Stimulated activated naive CD4-positive, alpha-beta T cell (primary cell): ENCODE measurements at regions not wholly inside any gene's neighbourhood (a gene's known extent, or its start where the extent isn't known, plus 50 kb on each side); places are given as distances from the start of the nearest gene placed in this dataset.
"Not testable (repeated sequence)": the region's sequence is repeated elsewhere in the genome, so short reads cannot be mapped to it uniquely, and the experiment has no call there.

ENCODE experiments used
- DNase-seq, 6 experiments: peaks; one replicate each; lab custom pipeline; 2025; lab: John Stamatoyannopoulos, UW

- DNase-seq = no peak
Measured at GRCh38 chr3:132084982-132085381, 50.2 kb upstream of the CPNE4 start.

GRCh38 chr3:132087356-132087755 is 52.5 kb upstream of the CPNE4 start:
- DNase-seq = no peak

- DNase-seq = no peak
Measured at GRCh38 chr3:132088291-132088690, 53.5 kb upstream of the CPNE4 start.

- no peak for DNase-seq
Measured at GRCh38 chr3:132090921-132091320, 56.1 kb upstream of the CPNE4 start.

- DNase-seq = no peak
Measured at GRCh38 chr3:132116601-132117000, 81.8 kb upstream of the CPNE4 start.

- DNase-seq = no peak
Measured at GRCh38 chr3:132117642-132118041, 82.8 kb upstream of the CPNE4 start.

GRCh38 chr3:132119531-132119930 is 84.7 kb upstream of the CPNE4 start:
- no peak for DNase-seq

GRCh38 chr3:132124096-132124495 is 89.3 kb upstream of the CPNE4 start:
- DNase-seq = no peak

- DNase-seq = no peak
Measured at GRCh38 chr3:132124651-132125284, 90.0 kb upstream of the CPNE4 start.

GRCh38 chr3:132134611-132135010 is 99.8 kb upstream of the CPNE4 start:
- DNase-seq = no peak

- DNase-seq = no peak
Measured at GRCh38 chr3:132135628-132136333, 101.0 kb upstream of the CPNE4 start.

- DNase-seq = no peak
Measured at GRCh38 chr3:132136334-132136716, 101.5 kb upstream of the CPNE4 start.

GRCh38 chr3:132136902-132137301 is 102.1 kb upstream of the CPNE4 start:
- not testable (repeated sequence) for DNase-seq

- DNase-seq = no peak
Measured at GRCh38 chr3:132145833-132146232, 111.0 kb upstream of the CPNE4 start.

GRCh38 chr3:132154619-132155018 is 119.8 kb upstream of the CPNE4 start:
- DNase-seq = no peak

GRCh38 chr3:132159145-132159544 is 124.3 kb upstream of the CPNE4 start:
- DNase-seq = no peak

- DNase-seq = no peak
Measured at GRCh38 chr3:132160198-132160597, 125.4 kb upstream of the CPNE4 start.

GRCh38 chr3:132161608-132162007 is 126.8 kb upstream of the CPNE4 start:
- no peak for DNase-seq

GRCh38 chr3:132164469-132165092 is 129.8 kb upstream of the CPNE4 start:
- no peak for DNase-seq

GRCh38 chr3:132167870-132168269 is 133.1 kb upstream of the CPNE4 start:
- DNase-seq = no peak

- DNase-seq = no peak
Measured at GRCh38 chr3:132174500-132174899, 139.7 kb upstream of the CPNE4 start.

GRCh38 chr3:132180337-132180791 is 136.8 kb upstream of the ACP3 start:
- peak in 2 of 6 experiments; percentile 12 to 16 for DNase-seq

GRCh38 chr3:132183811-132184210 is 133.4 kb upstream of the ACP3 start:
- no peak for DNase-seq
